ENCODE measurements at regions not wholly inside any gene's neighbourhood (a gene's known extent, or its start where the extent isn't known, plus 50 kb on each side); places are given as distances from the start of the nearest gene placed in this dataset.

DNA sequence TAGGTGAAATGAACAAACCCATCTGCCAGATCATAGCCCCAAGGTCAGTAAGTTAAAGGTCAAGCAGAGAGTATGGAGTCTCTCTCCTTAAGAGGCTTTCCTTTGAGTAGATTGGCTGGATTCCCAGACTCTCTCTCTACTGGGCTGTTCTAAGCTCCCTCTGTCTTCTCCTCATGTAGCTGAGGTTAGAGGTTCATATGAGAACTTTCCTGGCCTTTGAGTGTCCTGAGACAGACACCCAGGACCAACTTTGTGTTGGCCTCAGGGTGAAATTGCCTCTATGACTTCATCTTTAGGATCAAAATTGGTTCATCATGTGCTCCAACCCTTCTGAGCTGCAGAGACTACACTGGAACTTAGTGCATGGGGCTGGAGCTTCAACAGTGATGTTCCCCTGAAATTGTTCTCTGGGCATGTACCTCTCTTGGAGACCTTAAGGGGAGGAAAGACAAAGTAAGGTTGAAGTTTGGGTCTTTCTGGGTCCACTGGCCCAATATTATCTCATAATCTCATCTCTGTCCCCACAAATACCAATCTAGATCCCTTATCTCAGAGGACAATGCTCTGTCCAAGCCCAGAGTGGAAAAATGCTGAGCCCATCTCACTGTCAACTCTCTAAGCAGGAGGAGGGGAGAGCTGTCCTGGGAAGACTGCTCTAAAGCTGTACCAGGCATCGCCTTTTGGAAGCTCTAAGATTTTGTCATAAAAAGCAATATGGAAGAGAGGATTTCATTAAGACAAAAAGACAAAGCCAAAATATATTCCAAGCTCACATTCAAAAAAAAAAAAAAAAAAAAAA is 177.3 kb upstream of the ARL4C start:
- no peak for DNase-seq

DNA sequence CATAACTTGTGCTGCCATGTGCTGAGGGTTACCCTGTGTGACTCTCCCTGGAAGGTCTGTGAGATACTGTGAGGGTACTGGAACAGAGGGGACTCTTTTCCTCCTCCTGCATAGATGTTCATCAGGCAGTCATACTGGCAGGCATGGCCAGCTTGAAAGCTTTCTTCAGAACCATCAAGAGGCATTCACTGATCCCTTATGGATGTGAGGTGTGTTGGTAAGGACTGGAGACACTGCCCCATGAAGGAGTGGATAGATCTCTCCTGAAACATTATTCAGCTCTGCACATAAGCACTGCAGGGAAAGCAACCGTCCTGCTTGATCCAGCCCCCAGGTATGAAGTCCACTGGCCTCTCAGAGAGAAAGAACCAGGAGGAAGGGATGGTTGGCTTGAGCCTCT is 176.6 kb upstream of the ARL4C start:
- no peak for DNase-seq

GRCh38 chr2:234672498-234673150 is 175.7 kb upstream of the ARL4C start:
- DNase-seq: no peak

DNA sequence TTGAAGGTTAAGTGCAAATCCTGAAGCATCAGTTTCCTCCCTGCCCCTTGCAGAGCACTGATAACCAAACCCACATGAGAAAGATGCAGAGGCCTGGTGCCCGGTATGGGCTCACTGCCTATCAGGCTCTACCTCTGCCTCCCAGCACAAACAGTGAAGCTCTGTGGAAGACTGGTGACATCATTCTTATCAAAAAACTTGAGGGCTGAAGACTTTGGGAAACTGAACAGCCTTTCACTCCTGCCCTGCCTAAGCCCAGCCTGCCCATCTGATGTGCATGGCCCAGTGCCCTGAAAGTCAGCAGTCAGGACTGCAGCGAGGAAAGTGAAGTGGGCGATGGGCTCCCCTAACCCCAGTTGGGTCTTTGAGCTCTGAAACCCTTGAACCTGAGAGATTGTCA is 174.8 kb upstream of the ARL4C start:
- no peak for DNase-seq

- DNase-seq: no peak
These were observed 174.3 kb upstream of the ARL4C start for GRCh38 chr2:234671231-234671630.

DNA sequence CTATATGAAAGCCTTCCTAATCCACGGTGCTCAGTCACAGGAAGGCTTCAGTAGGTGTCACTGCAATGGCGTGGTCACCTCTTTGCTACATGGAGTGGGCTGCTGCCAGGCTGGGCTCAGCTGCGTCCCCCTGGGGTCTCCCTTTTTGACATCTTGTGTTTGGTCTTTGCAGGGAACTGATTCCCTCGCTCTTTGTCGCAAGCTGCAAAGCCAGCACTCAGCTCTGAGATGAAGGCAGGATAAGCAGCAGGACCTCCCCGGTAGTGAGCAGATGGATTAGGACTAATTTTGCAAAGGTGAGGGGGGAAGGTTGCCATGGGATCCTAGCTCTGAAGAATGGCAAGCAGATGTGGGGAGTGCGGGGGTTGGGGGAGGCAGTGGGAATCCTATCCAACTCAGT is 173.9 kb upstream of the ARL4C start:
- no peak for DNase-seq

- no peak for DNase-seq
These were observed 173.2 kb upstream of the ARL4C start for GRCh38 chr2:234670052-234670451.

DNA sequence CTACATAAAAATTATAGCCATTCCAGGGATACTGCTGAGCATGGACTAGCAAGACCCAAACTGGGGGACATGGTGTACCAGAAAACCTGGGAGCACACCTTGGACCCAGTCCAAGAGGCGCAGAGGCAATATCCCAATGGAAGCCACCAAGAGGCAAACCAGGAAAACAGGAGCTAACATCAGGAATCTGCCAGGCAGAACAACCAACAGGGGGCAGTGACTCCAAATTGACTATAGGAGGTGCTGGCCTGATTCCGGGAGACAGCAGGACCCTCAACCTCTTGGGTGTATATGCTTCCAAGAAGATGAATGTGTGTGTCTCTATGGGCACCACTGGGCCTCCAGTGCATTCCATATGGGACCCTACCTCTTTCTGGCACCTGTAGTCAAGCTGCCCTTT is 172.7 kb upstream of the ARL4C start:
- DNase-seq: no peak

GRCh38 chr2:234669001-234669400 is 172.1 kb upstream of the ARL4C start:
- no peak for DNase-seq

DNA sequence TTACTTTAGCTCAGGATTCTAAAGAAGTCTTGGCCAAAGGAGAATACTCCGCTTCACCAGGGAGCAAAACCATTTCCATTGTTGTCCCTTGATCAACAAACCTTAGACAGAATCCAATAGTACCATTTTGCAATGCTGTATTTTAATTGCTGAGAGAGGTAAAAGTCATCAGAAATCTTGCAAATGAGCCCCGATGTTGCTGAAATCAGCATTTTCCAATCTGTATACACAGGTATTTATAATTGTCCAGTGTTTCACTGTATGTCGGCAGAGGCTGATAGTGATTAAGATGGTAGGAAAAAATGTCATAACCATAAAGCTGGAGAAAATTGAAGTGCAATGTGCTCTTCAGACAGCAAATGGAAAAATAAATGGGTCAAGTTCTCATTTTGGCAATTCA is 170.0 kb upstream of the ARL4C start:
- DNase-seq: no peak

DNA sequence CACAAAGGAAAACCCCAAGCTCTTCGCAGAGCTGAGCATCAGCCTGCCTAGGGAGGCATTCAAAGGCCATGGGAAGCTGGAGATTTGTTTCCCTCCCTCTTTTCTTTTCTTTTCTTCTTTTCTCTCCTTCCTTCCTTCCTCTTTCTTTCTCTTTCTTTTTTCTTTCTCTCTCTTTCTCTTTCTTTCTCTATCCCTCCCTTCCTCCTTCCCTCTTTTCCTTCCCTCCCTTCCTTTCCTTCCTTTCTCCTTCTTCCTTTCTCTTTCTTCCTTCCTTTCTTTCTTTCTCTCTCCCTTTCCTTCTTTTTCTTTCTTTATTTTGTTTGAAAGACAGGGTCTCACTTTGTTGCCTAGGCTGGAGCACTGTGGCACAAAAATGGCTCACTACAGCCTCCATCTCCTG is 168.4 kb upstream of the ARL4C start:
- no peak for DNase-seq

DNA sequence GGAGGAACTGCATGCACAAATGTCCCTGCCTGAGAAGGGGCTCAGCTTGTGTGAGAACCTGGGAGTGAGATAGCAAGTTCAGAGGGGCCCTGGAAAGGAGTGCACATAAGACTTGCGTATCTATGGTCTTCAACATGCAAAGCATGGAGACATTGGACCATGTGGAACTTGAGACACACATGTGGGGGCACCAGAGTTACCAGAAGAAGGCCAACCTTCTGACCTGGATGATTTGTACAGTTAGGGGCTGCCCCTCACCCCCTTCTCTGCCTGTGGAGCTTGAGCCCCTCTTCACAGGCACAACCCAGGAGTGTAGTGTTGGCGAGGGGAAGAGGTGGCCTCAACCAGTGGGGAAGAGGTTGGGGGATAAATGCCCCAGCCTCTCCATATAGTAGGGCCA is 165.0 kb upstream of the ARL4C start:
- DNase-seq: no peak

DNA sequence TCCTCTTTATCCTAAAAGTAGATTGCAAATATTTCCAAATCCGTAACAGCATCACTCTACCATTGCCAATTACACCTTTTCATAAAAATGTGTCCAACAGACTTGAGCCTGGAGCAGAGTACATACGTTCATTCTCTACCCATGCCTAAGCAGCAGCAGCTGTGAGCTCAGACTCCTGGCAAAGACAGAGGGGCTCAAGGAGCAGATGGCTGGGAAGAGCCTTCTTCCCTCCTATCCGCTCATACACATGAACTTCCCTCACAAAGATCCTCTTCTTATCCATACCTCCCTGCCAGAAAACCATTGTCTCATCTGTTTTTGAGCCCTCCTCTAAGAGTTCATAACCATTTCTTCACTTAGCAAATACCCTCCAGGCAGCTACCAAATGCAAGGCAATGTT is 164.3 kb upstream of the ARL4C start:
- no peak for DNase-seq

GRCh38 chr2:234655706-234656105 is 158.8 kb upstream of the ARL4C start:
- no peak for DNase-seq

- DNase-seq: no peak
These were observed 154.0 kb upstream of the ARL4C start for GRCh38 chr2:234650911-234651310.

DNA sequence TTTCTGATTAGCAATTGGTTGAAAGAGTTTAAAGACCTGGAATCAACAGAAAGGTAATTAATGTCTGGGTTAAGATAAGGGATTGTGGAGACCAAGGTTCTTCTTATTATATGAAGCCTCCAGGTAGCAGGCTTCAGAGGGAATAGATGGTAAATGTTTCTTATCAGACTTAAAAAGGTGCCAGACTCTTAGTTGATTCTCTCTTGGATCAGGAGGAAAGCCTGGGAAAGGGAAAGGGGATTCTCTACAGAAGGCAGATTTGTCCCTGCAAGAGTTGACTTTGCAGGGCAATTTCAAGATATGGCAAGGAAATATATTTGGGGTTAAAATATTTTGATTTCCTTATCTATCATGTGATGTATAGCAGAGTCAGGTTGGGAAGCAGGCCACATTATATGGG is 153.1 kb upstream of the ARL4C start:
- no peak for DNase-seq

GRCh38 chr2:234643407-234643806 is 146.5 kb upstream of the ARL4C start:
- DNase-seq: no peak

DNA sequence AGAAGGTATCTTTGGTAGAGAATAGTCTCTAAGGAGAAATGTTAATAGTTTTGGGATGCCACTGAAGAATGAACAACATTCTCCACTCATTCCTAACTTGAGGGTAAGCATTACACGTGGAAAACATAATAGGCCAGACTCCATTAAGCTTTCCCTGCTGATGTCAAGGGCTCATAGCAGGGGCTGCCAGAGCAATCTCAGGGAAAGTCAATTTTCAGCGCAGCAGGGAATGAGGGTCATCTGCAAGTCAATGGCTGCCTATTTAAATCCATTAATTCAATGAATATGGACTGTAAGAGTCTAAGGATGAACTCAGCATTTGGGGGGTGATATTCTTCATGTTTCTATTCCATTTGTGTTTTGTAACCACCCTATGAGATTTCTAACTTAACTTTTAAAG is 144.2 kb upstream of the ARL4C start:
- no peak for DNase-seq

- DNase-seq: no peak
These were observed 143.8 kb upstream of the ARL4C start for GRCh38 chr2:234640657-234641056.

DNA sequence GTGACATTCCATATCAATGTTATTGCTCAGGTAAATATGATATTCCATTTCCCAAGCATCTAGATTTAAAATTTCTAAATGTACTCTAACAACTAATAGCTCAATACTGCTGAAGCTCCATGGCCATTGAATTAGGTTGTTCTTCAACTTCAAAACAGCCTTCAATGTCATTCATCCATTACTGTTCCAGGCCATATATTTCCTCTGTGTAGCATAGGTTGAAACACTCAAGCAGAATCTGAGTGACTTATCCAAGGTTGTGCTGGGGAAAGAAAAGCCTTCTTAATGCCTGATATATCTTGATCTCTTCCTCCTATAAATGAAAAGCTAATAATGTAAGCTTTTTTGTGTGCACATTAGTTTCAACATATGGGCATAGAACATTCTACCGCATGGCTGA is 142.1 kb upstream of the ARL4C start:
- DNase-seq: no peak

DNA sequence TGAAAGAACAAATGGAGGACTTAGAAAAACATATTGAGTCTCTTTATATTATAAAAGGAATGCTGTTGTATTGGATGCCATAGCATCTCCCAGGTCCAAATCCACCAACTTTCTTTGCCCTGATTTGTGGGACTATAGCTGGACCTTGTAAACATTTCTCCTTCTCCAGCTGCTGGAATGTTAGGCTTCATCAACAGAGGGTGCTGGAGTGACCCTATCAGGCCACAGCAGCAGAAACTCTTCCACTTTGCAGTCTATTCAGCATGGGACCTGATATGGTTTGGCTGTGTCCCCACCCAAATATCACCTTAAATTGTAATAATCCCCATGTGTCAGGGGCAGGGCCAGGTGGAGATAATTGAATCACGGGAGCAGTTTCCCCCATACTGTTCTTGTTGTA is 138.4 kb upstream of the ARL4C start:
- DNase-seq: no peak

- DNase-seq: no peak
These were observed 136.8 kb upstream of the ARL4C start for GRCh38 chr2:234633581-234634230.

- no peak for DNase-seq
These were observed 135.9 kb upstream of the ARL4C start for GRCh38 chr2:234632527-234633391.

Data from CD4-positive, alpha-beta T cell treated with Interleukin-10 for 1 hour (primary cell).